Heart left ventricle (tissue), 16 donors: ENCODE measurements at regions not wholly inside any gene's neighbourhood (a gene's known extent, or its start where the extent isn't known, plus 50 kb on each side); places are given as distances from the start of the nearest gene placed in this dataset.
A peak's percentile ranks its signal among the peaks of the same experiment; 100 is the strongest.

Source experiments
- ATAC-seq, 4 donors: fragments of 200-7000 bp; cut with Tn5 transposase; one replicate each; pipeline ENCODE4 v1.9.1; 2020 to 2022; ENCODE audit warnings: moderate library complexity in 4 of 4, mild to moderate bottlenecking in 3 of 4, moderate number of reproducible peaks in 1 of 4
- DNase-seq, 5 donors: peaks; one replicate each; pipeline ENCODE4 v3.0.0-alpha.2; 2020
- H3K27ac ChIP-seq, 12 donors: fragments of 200-600 bp; sonication (generic) in 4 of 12; one replicate each; pipeline versions ENCODE4 v1.5.0 to v1.8.0; 2016 to 2022; ENCODE audit warnings: mild to moderate bottlenecking in 2 of 12
- H3K27me3 ChIP-seq, 9 donors: fragments of 200-600 bp; sonication (generic) in 2 of 9; one replicate each; pipeline versions ENCODE4 v1.5.1 to v1.8.0; 2016 to 2022; ENCODE audit warnings: mild to moderate bottlenecking in 3 of 9
- H3K36me3 ChIP-seq, 9 donors: fragments of 200-600 bp; sonication (generic) in 2 of 9; one replicate each; pipeline versions ENCODE4 v1.5.0 to v1.8.0; 2018 to 2022; ENCODE audit warnings: mild to moderate bottlenecking in 2 of 9
- H3K4me1 ChIP-seq, 12 donors: fragments of 200-600 bp; sonication (generic) in 4 of 12; one replicate each; pipeline versions ENCODE4 v1.5.0 to v1.8.0; 2016 to 2022; ENCODE audit warnings: mild to moderate bottlenecking in 3 of 12
- H3K4me3 ChIP-seq, 12 donors: fragments of 200-600 bp; sonication (generic) in 4 of 12; one replicate each; pipeline versions ENCODE4 v1.5.0 to v1.8.0; 2017 to 2022; ENCODE audit warnings: mild to moderate bottlenecking in 9 of 12, moderate library complexity in 4 of 12
- H3K9me3 ChIP-seq, 12 donors: fragments of 200-600 bp; sonication (generic) in 4 of 12; one replicate each; pipeline versions ENCODE4 v1.5.0 to v1.8.0; 2016 to 2022; ENCODE audit warnings: mild to moderate bottlenecking in 1 of 12
- POLR2A ChIP-seq, 2 donors: fragments of 450-650 bp; IDR thresholded peaks; one replicate each; pipeline ENCODE4 v1.6.1; 2017; ENCODE audit warnings: antibody characterized with exemption in 2 of 2, mild to moderate bottlenecking in 2 of 2, moderate library complexity in 2 of 2
- WGBS, 4 donors: extraction: QIAGEN DNeasy Blood & Tissue Kit in 2 of 4; methylation state at CpG; one replicate each; pipeline versions ENCODE4 v1.1.5 to v1.1.7; 2013 to 2018; 5-methylcytosine and 5-hydroxymethylcytosine counted together
- intact Hi-C, 10 donors: fragments of 100-400 bp; cut with DNase I; formaldehyde crosslinking; loops; one replicate each; pipeline versions ENCODE4 v1.11.1 to v1.14.2; 2022
- TF ChIP-seq, protein P1 (sequence below), 12 donors: fragments of 200-600 bp; sonication (generic) in 4 of 12; IDR thresholded peaks; one replicate each; pipeline versions ENCODE4 v1.5.0 to v1.8.0; 2018 to 2022; ENCODE audit warnings: antibody characterized with exemption in 12 of 12, mild to moderate bottlenecking in 5 of 12
- donor health status: ischemic (EF 13 %, LVEDD 7.1; RV severe dilation, severe dysfunction).
- donor health status: healthy with polysubstance abuse.
- donor health status: DM: no; HTN: yes; CAD: no.
- donor health status: DM: no; HTN: no; CAD: no.
- donor health status: ischemic (EF 25% LVEDD 6.9; RV normal size, moderate dysfunction).
- donor health status: ischemic (EF 25% LVEDD 5.7; RV mildly dilated, moderate dysfunction).
- donor health status: healthy.
- donor health status: DM: yes; HTN: yes; CAD: no.
- donor health status: ischemic (EF 35%, LVEDD 5.7; RV mildly dilated, moderate dysfunction).
- donor health status: nonischemic (EF 11% LVEDD 7.7; RV severe dilation, severe dysfunction).
- donor health status: DM: yes; HTN: yes; CAD: no.
- donor health status: PGD.
- donor health status: ischemic (EF 29% LVEDD 5.4; RV normal size, mild dysfunction).
- donor health status: nonischemic (EF 23%, LVEDD 6.1; RV moderate dilation, normal function).

DNA sequence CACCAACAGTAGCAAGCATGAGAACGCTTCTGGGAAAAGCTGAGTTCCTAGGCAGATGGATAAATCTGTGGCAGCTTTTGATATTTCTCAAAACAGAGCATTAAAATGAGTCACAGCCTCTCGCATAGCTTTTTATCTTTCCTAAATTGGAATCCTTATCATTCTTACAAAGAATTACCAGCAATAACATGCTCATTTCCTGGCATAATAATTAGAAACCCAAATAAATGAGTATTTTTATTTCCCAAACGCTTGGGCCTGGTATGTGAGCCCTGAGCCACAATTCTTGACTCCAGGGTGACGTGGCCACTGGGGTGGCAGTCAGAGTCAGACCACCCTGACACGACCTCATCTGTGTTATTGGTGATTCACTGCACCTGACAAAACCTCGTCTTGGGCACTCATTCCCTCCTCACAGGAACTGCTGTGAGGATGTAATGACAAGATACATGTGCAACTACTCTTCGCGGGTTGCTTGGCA lies 210.7 kb downstream of the ARL4C start:
- no peak overlapping the region for H3K27ac ChIP-seq
- no peaks in the 10 kb centered on the region for H3K36me3 ChIP-seq
- peaks cover 0 to 33% (median 0%) of the 10 kb centered on the region in 12 donors for H3K4me1 ChIP-seq
- DNase-seq (no peak), ATAC-seq (no peak)
- WGBS, 4 donors, result 68 to 75% (median 74%) methylated on average over 8 of the region's 8 CpGs
- H3K9me3 ChIP-seq, result no peaks in the 10 kb centered on the region
- H3K27me3 ChIP-seq, result peaks cover 0 to 1% (median 0%) of the 10 kb centered on the region in 9 donors
- TF ChIP-seq POLR2A (IDR thresholded peaks at IDR 0.05), result no peak
- TF ChIP-seq, protein P1, sequence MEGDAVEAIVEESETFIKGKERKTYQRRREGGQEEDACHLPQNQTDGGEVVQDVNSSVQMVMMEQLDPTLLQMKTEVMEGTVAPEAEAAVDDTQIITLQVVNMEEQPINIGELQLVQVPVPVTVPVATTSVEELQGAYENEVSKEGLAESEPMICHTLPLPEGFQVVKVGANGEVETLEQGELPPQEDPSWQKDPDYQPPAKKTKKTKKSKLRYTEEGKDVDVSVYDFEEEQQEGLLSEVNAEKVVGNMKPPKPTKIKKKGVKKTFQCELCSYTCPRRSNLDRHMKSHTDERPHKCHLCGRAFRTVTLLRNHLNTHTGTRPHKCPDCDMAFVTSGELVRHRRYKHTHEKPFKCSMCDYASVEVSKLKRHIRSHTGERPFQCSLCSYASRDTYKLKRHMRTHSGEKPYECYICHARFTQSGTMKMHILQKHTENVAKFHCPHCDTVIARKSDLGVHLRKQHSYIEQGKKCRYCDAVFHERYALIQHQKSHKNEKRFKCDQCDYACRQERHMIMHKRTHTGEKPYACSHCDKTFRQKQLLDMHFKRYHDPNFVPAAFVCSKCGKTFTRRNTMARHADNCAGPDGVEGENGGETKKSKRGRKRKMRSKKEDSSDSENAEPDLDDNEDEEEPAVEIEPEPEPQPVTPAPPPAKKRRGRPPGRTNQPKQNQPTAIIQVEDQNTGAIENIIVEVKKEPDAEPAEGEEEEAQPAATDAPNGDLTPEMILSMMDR (IDR thresholded peaks at IDR 0.05), result no peak
- no peak overlapping the region for H3K4me3 ChIP-seq
- intact Hi-C loops, result loop anchor here in 4 of 10 donors (5.0 to 10.0 kb wide), 4 partner anchors 149 to 216 kb away; partner anchors contain the start of gene ARL4C (in 1 of the 4)

DNA sequence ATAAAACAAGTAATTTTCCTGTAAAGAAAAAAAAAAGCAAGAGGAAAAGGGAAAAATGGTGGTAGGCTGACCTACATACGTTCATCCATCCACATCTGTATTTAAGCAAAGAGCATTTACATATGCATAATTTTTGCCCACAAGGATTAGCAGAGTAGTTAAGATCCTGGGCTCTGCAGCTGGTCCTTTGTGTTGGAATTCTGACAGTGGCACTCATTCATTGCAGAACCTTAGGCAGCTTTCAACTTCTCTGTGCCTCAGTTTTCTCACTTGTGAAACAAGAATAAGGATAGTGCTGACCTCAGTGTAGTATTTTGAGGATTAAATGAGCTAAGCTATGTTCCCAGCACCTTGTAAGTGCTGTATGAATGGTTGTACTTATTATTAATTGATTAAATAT lies 211.3 kb downstream of the ARL4C start:
- Histone ChIP-seq H3K9me3 (no peaks in the 10 kb centered on the region), H3K27ac (no peak overlapping the region), H3K27me3 (peaks cover 0 to 2% (median 0%) of the 10 kb centered on the region in 9 donors), H3K36me3 (no peaks in the 10 kb centered on the region), H3K4me1 (peaks cover 0 to 27% (median 0%) of the 10 kb centered on the region in 12 donors), H3K4me3 (no peak overlapping the region)
- TF ChIP-seq, protein P1 (IDR thresholded peaks at IDR 0.05), result no peak
- TF ChIP-seq POLR2A (IDR thresholded peaks at IDR 0.05), result no peak
- WGBS, 4 donors, result 89 to 95% (median 93%) methylated on average over 1 of the region's 1 CpG
- ATAC-seq (no peak), DNase-seq (no peak)
- intact Hi-C loops, result loop anchor here in 4 of 10 donors (5.0 to 10.0 kb wide), 4 partner anchors 148 to 217 kb away; partner anchors contain the start of gene ARL4C (in 1 of the 4)

DNA sequence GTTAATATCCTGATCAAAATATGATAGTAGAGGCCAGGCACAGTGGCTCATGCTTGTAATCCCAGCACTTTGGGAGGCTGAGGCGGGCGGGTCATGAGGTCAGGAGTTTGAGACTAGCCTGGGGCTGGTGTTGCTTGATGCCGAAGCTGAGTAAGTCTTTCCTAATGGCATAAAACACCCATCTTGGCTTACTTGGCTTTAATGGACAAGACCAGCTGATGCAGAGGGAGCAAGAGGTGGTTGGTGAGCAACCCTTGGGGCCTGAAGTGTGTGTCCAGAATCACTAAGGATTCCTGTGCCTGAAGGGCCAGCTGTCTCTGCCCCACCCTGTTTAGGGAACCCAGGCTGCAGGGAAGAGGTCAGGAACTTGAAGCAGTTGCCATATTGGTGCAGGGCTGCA lies 217.2 kb downstream of the ARL4C start:
- DNase-seq, result no peak
- no peak overlapping the region for H3K4me3 ChIP-seq
- H3K27me3 ChIP-seq, result peaks cover 0 to 2% (median 0%) of the 10 kb centered on the region in 9 donors
- no peak for ATAC-seq
- intact Hi-C loops, result loop anchor here in 2 of 10 donors (5.0 to 10.0 kb wide), 2 partner anchors 137 to 145 kb away; no protein-coding TSS in a partner anchor
- no peaks in the 10 kb centered on the region for H3K4me1 ChIP-seq
- WGBS, 4 donors, result 55 to 96% (median 73%) methylated on average over 3 of the region's 3 CpGs
- H3K27ac ChIP-seq, result no peak overlapping the region
- TF ChIP-seq, protein P1 (IDR thresholded peaks at IDR 0.05), result no peak
- no peak for TF ChIP-seq POLR2A (IDR thresholded peaks at IDR 0.05)
- H3K9me3 ChIP-seq, result no peaks in the 10 kb centered on the region
- no peaks in the 10 kb centered on the region for H3K36me3 ChIP-seq

DNA sequence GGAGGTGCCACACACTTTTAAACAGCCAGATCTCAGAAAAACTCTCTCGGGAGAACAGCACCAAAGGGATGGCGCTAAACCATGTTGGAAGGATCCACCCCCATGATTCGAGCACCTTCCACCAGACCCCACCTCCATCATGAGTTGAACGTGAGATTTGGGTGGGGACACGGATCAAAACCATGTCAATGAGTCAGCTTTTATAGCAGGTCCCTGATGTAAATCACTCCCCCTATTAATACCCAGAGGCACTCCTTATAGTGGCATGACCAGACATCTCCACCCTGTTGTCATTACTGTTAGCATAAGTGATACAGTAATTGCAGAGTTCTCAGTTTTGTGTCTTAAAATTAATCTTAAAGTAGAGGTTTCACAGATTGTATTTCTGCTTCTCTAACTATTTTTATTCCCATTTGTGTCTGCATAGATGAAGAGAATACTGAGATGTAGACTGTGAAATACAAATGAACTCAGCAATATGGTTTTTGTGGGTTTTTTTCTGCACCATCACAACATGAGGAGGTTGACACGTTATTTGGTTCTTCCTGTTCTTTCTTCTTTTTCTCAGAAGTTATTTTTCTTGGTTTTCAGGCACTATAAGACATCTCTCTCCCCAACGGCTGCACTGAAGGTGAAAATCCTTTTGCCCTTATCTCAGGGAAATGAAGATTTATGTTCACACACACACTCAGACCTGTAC lies 218.2 kb downstream of the ARL4C start:
- Histone ChIP-seq H3K4me3 (no peak overlapping the region), H3K36me3 (no peaks in the 10 kb centered on the region), H3K4me1 (no peaks in the 10 kb centered on the region), H3K27me3 (peaks cover 0 to 2% (median 0%) of the 10 kb centered on the region in 9 donors), H3K27ac (peak overlapping the region in 1 of 12 donors; percentile 35), H3K9me3 (no peaks in the 10 kb centered on the region)
- intact Hi-C loops, result no loop called here
- DNase-seq (no peak), ATAC-seq (no peak)
- WGBS, 4 donors, result 81 to 90% (median 86%) methylated on average over 7 of the region's 7 CpGs
- TF ChIP-seq, protein P1 (IDR thresholded peaks at IDR 0.05), result no peak
- no peak for TF ChIP-seq POLR2A (IDR thresholded peaks at IDR 0.05)
